Ureter (tissue), 1 donor: ENCODE measurements at regions not wholly inside any gene's neighbourhood (a gene's known extent, or its start where the extent isn't known, plus 50 kb on each side); places are given as distances from the start of the nearest gene placed in this dataset.

ENCODE experiments used
- DNase-seq: peaks from one replicate; pipeline ENCODE4 v3.0.0-alpha.2; 2020; ENCODE audit warnings: low spot score
- donor health status: DM: yes; HTN: yes; CAD: no.

GRCh38 chr9:18350036-18350435, 123.9 kb upstream of the ADAMTSL1 start:
- DNase-seq: no peak

DNA sequence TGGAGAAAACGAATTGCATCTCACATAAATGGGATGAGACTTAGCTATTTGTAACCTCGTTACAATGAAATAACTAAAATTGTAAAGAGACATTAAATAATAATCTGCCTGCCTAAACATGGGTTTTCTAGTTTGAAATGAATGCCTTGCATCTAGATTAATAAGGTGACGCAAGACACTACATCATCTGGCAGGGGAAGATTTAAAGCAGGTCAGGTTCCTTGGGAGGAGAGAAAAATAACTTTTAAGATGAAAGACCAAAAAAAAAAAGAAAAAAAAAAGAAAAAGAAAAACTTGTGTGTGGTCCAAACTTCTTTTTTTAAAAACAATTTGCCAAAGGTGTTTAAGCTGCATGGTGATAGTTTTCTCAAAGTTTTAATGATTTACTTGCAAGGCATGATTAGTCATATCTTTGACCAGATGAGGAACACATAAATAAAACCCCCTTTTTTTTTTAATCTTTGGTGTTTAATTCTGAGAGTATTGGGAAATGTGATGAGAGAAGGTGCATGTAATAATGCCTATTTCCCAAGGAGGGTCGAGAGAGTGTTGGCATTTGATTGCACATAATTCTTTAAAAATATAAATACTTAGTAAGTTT, 122.9 kb upstream of the ADAMTSL1 start:
- DNase-seq: no peak

- DNase-seq: no peak
Measured at GRCh38 chr9:18352711-18353110, 121.2 kb upstream of the ADAMTSL1 start.

DNA sequence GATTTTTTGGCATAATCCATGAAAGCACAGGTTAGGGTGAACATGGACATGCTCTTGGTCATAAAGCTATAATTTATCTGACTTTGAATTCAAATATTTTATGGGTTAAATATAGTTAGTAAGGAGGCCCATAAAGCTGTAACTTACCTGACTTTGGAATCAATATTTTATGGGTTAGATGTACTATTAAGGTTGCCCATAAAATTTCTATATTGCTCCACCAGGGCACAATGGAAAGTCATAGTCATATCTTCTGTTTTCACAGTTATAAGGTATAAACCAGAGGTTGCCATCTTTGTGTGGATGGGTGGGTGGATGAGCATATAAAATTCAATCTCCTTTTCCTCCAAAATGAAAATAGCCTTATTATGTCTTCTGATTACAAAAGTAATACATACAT, 120.5 kb upstream of the ADAMTSL1 start:
- DNase-seq: no peak

GRCh38 chr9:18357321-18357720, 116.6 kb upstream of the ADAMTSL1 start:
- no peak for DNase-seq

DNA sequence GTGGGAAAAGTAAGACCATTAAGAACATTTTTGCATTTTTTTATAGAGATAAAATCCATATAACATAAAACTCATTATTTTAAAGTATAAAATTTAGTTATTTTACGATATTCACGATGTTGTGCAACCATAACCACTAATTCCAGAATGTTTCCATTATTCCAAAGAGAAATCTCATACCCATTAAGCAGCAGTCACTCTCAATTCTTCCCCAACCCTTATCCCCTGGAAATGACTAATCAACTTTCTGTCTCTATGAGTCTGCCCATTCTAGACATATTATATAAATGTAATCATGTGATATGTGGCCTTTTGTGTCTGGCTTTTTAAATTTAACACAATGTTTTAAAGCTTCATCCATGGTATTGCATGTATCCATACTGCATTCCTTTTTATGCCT, 115.6 kb upstream of the ADAMTSL1 start:
- DNase-seq: no peak

DNA sequence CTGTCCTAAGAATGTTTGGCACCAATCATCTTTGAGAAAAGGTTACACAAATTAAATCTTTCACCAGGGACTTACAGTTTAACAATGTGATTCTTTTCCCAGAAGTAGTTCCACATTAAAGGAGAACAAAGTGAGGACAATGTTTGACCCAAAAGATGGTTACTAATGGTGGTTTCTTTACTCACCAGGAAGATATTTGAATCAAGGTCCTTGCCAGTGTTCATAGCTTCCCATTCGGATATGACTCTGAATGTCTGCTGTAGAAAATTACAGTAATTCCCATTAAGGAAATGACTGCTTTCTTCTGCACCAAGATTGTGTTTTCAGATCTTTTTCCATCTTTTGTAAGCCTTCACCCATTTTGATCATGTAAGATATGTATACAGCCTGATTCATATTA, 114.6 kb upstream of the ADAMTSL1 start:
- no peak for DNase-seq

DNA sequence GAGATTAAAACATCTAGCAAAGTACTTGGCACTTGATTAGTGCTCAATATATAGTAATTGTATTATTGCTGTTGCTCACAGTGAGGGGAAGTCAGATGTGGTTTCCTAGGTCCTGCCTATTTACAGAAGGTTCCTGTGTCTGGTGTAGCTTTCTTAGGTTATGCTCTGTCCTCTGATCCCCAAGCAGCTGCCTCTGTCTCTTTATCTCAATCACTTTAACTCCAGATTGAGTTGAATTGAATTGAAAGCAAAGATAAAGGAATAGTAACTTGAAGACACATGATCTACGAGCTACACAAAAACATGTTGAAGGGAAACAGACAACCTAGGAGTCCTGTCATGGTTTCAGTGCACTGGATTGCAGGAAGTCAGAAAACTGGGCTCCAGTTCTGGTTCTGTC, 113.9 kb upstream of the ADAMTSL1 start:
- no peak for DNase-seq

GRCh38 chr9:18361646-18362045, 112.3 kb upstream of the ADAMTSL1 start:
- no peak for DNase-seq

- no peak for DNase-seq
Measured at GRCh38 chr9:18362166-18362565, 111.8 kb upstream of the ADAMTSL1 start.

- DNase-seq: no peak
Measured at GRCh38 chr9:18362901-18363685, 110.9 kb upstream of the ADAMTSL1 start.

GRCh38 chr9:18365651-18366050, 108.3 kb upstream of the ADAMTSL1 start:
- no peak for DNase-seq

GRCh38 chr9:18366184-18366583, 107.8 kb upstream of the ADAMTSL1 start:
- DNase-seq: no peak

DNA sequence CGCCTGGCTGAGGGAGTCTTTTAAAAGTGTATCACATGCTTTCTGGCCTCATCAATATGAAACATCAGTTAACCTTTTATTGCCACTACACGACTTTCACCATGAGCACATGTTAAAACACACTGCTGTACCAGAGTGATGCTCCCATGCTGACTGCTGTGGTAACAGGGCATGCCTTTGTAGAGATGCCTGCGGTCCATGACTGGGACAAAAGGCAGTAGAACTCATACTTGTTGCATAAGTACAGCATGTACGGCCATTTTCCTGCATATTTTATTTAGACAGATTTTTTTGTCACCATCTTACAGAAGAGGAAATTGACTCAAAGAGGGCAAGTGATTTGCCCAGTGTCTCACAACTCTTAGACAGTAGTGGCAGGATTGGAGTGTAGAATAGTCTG, 105.7 kb upstream of the ADAMTSL1 start:
- no peak for DNase-seq

- DNase-seq: no peak
Measured at GRCh38 chr9:18371141-18371540, 102.8 kb upstream of the ADAMTSL1 start.

DNA sequence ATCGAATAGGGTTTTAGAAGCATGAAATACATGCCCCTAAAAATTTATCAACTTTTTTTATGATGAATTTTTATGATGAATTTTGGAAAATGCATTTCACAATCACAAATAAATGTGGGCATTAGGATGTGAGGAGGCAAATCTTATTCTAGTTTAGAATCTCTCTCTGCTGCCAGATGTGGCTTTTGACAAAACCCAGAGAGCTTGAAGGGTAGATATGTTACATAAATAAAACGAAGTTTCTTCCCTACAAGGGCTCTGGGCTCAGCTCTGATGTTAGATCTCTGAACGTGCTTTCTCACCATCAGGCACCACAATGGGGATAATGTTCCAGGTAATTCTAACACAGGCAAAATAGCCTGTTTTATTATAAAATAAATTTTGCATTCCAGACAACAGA, 102.3 kb upstream of the ADAMTSL1 start:
- DNase-seq: no peak

- DNase-seq: no peak
Measured at GRCh38 chr9:18379073-18379811, 94.7 kb upstream of the ADAMTSL1 start.

- no peak for DNase-seq
Measured at GRCh38 chr9:18382243-18382642, 91.7 kb upstream of the ADAMTSL1 start.

- no peak for DNase-seq
Measured at GRCh38 chr9:18384066-18384465, 89.9 kb upstream of the ADAMTSL1 start.

GRCh38 chr9:18385696-18386490, 88.1 kb upstream of the ADAMTSL1 start:
- DNase-seq: no peak

GRCh38 chr9:18390393-18390792, 83.6 kb upstream of the ADAMTSL1 start:
- DNase-seq: no peak
